ENCODE measurements at regions not wholly inside any gene's neighbourhood (a gene's known extent, or its start where the extent isn't known, plus 50 kb on each side); places are given as distances from the start of the nearest gene placed in this dataset.
A peak's percentile ranks its signal among the peaks of the same experiment; 100 is the strongest.

- DNase-seq = no peak
Measured at GRCh38 chr17:79415909-79416308, 194.9 kb downstream of the RBFOX3 start.

- no peak for DNase-seq
Measured at GRCh38 chr17:79415365-79415764, 195.5 kb downstream of the RBFOX3 start.

- DNase-seq = no peak
Measured at GRCh38 chr17:79414793-79415211, 196.0 kb downstream of the RBFOX3 start.

- peak in 1 of 2 experiments; percentile 42 for DNase-seq
Measured at GRCh38 chr17:79414063-79414792, 196.6 kb downstream of the RBFOX3 start.

GRCh38 chr17:79413611-79414010 lies 197.2 kb downstream of the RBFOX3 start:
- peak in 1 of 2 experiments; percentile 58 for DNase-seq

GRCh38 chr17:79412886-79413390 lies 197.9 kb downstream of the RBFOX3 start:
- no peak for DNase-seq

GRCh38 chr17:79412110-79412509 lies 198.7 kb downstream of the RBFOX3 start:
- DNase-seq = no peak

- DNase-seq = no peak
Measured at GRCh38 chr17:79411419-79411818, 199.4 kb downstream of the RBFOX3 start.

GRCh38 chr17:79410681-79411080 lies 200.2 kb downstream of the RBFOX3 start:
- DNase-seq = no peak

- peak in 1 of 2 experiments; percentile 43 for DNase-seq
Measured at GRCh38 chr17:79408251-79408650, 202.6 kb downstream of the RBFOX3 start.

GRCh38 chr17:79407385-79407784 lies 203.5 kb downstream of the RBFOX3 start:
- no peak for DNase-seq

- no peak for DNase-seq
Measured at GRCh38 chr17:79406316-79406715, 204.5 kb downstream of the RBFOX3 start.

- DNase-seq = no peak
Measured at GRCh38 chr17:79405823-79406222, 205.0 kb downstream of the RBFOX3 start.

GRCh38 chr17:79404136-79404911 lies 206.5 kb downstream of the RBFOX3 start:
- DNase-seq = no peak

GRCh38 chr17:79401704-79402674 lies 208.9 kb downstream of the RBFOX3 start:
- DNase-seq = no peak

- peak in 1 of 2 experiments; percentile 68 for DNase-seq
Measured at GRCh38 chr17:79400989-79401703, 209.7 kb downstream of the RBFOX3 start.

GRCh38 chr17:79399610-79400144 lies 211.2 kb downstream of the RBFOX3 start:
- DNase-seq = no peak

GRCh38 chr17:79398441-79398840 lies 212.4 kb downstream of the RBFOX3 start:
- DNase-seq = no peak

GRCh38 chr17:79396696-79397095 lies 214.2 kb downstream of the RBFOX3 start:
- DNase-seq = no peak

- DNase-seq = no peak
Measured at GRCh38 chr17:79395545-79395944, 215.3 kb downstream of the RBFOX3 start.

GRCh38 chr17:79395066-79395465 lies 215.8 kb downstream of the RBFOX3 start:
- no peak for DNase-seq
